GM21786 (cell line): ENCODE measurements at regions not wholly inside any gene's neighbourhood (a gene's known extent, or its start where the extent isn't known, plus 50 kb on each side); places are given as distances from the start of the nearest gene placed in this dataset.

Experiments used
- ATAC-seq: cut with Tn5 transposase; IDR thresholded peaks from one replicate; pipeline ENCODE4 v1.9.1; 2021; ENCODE audit not compliant: unreplicated experiment

GRCh38 chr11:91773090-91773489 is 451.5 kb upstream of the FAT3 start:
- no peak for ATAC-seq

GRCh38 chr11:91771961-91772360 is 452.7 kb upstream of the FAT3 start:
- no peak for ATAC-seq

GRCh38 chr11:91768783-91769182 is 455.8 kb upstream of the FAT3 start:
- ATAC-seq = no peak

- no peak for ATAC-seq
These were observed 461.3 kb upstream of the FAT3 start for GRCh38 chr11:91763331-91763730.

- no peak for ATAC-seq
These were observed 463.1 kb upstream of the FAT3 start for GRCh38 chr11:91761406-91762025.

- ATAC-seq = no peak
These were observed 467.7 kb upstream of the FAT3 start for GRCh38 chr11:91756829-91757480.

- no peak for ATAC-seq
These were observed 468.5 kb upstream of the FAT3 start for GRCh38 chr11:91755951-91756707.

GRCh38 chr11:91755526-91755925 is 469.1 kb upstream of the FAT3 start:
- no peak for ATAC-seq

- no peak for ATAC-seq
These were observed 475.4 kb upstream of the FAT3 start for GRCh38 chr11:91749251-91749650.

GRCh38 chr11:91742155-91742554 is 482.5 kb upstream of the FAT3 start:
- no peak for ATAC-seq

GRCh38 chr11:91731051-91731450 is 493.6 kb upstream of the FAT3 start:
- ATAC-seq = no peak

- no peak for ATAC-seq
These were observed 494.0 kb upstream of the FAT3 start for GRCh38 chr11:91730620-91731019.

GRCh38 chr11:91730057-91730456 is 494.6 kb upstream of the FAT3 start:
- ATAC-seq = no peak

- ATAC-seq = no peak
These were observed 507.4 kb upstream of the FAT3 start for GRCh38 chr11:91717169-91717568.

- ATAC-seq = no peak
These were observed 516.8 kb upstream of the FAT3 start for GRCh38 chr11:91707652-91708482.

- ATAC-seq = no peak
These were observed 521.6 kb upstream of the FAT3 start for GRCh38 chr11:91703042-91703441.

GRCh38 chr11:91700854-91701253 is 523.8 kb upstream of the FAT3 start:
- ATAC-seq = no peak

GRCh38 chr11:91698845-91699244 is 525.8 kb upstream of the FAT3 start:
- ATAC-seq = no peak

GRCh38 chr11:91694331-91694730 is 530.3 kb upstream of the FAT3 start:
- ATAC-seq = no peak

- ATAC-seq = no peak
These were observed 532.7 kb upstream of the FAT3 start for GRCh38 chr11:91691872-91692271.

GRCh38 chr11:91688672-91689071 is 535.9 kb upstream of the FAT3 start:
- ATAC-seq = no peak
